GM19238 (cell line): ENCODE measurements at regions not wholly inside any gene's neighbourhood (a gene's known extent, or its start where the extent isn't known, plus 50 kb on each side); places are given as distances from the start of the nearest gene placed in this dataset.

Source experiments
- DNase-seq: peaks from one replicate; pipeline ENCODE4 v3.0.0; 2011; ENCODE audit warnings: low spot score; ENCODE audit not compliant: insufficient read length

GRCh38 chr6:9484686-9485085 lies 930.2 kb downstream of the TFAP2A start:
- no peak for DNase-seq

GRCh38 chr6:9484091-9484490 lies 930.8 kb downstream of the TFAP2A start:
- no peak for DNase-seq

GRCh38 chr6:9482030-9482738 lies 932.7 kb downstream of the TFAP2A start:
- DNase-seq = no peak

GRCh38 chr6:9481292-9482029 lies 933.4 kb downstream of the TFAP2A start:
- no peak for DNase-seq

- DNase-seq = no peak
Observed at GRCh38 chr6:9468277-9468676, 946.6 kb downstream of the TFAP2A start.

GRCh38 chr6:9467741-9468140 lies 947.1 kb downstream of the TFAP2A start:
- DNase-seq = no peak

GRCh38 chr6:9464583-9464982 lies 950.3 kb downstream of the TFAP2A start:
- DNase-seq = no peak

- DNase-seq = no peak
Observed at GRCh38 chr6:9463311-9463710, 951.6 kb downstream of the TFAP2A start.

- DNase-seq = no peak
Observed at GRCh38 chr6:9461188-9461587, 953.7 kb downstream of the TFAP2A start.

GRCh38 chr6:9458424-9458823 lies 956.5 kb downstream of the TFAP2A start:
- DNase-seq = no peak

GRCh38 chr6:9455864-9456658 lies 958.8 kb downstream of the TFAP2A start:
- DNase-seq = no peak

GRCh38 chr6:9439621-9440330 lies 975.1 kb downstream of the TFAP2A start:
- DNase-seq = no peak

- no peak for DNase-seq
Observed at GRCh38 chr6:9437836-9438235, 977.0 kb downstream of the TFAP2A start.

- no peak for DNase-seq
Observed at GRCh38 chr6:9435281-9435680, 979.6 kb downstream of the TFAP2A start.

GRCh38 chr6:9431945-9432344 lies 982.9 kb downstream of the TFAP2A start:
- no peak for DNase-seq

GRCh38 chr6:9428421-9429172 lies 986.3 kb downstream of the TFAP2A start:
- DNase-seq = no peak

GRCh38 chr6:9422138-9422537 lies 986.8 kb upstream of the SLC35B3 start:
- DNase-seq = no peak

GRCh38 chr6:9420316-9421015 lies 985.1 kb upstream of the SLC35B3 start:
- DNase-seq = no peak

- DNase-seq = no peak
Observed at GRCh38 chr6:9417400-9417799, 982.1 kb upstream of the SLC35B3 start.

GRCh38 chr6:9412951-9413559 lies 977.7 kb upstream of the SLC35B3 start:
- DNase-seq = no peak
